MCF 10A (cell line): ENCODE measurements at regions not wholly inside any gene's neighbourhood (a gene's known extent, or its start where the extent isn't known, plus 50 kb on each side); places are given as distances from the start of the nearest gene placed in this dataset.

Source experiments
- BruUV-seq: library from RNA; stranded (reverse); fragments of 400-500 nt; replicated peaks from 2 replicates; lab custom pipeline; 2021; lab: Mats Ljungman, UMichigan
- CTCF ChIA-PET: fragments of 300-600 bp; sonication (Branson Sonifier 250); formaldehyde crosslinking; extraction: SDS; loops from one replicate; lab custom pipeline; 2021; ENCODE audit warnings: antibody characterized with exemption, inconsistent platforms; lab: Yijun Ruan, JAX
- POLR2A ChIA-PET: fragments of 300-600, 350-650 bp; sonication (Branson Sonifier 250); formaldehyde crosslinking; extraction: SDS; loops from one replicate; lab custom pipeline; 2020; ENCODE audit warnings: antibody characterized with exemption, inconsistent platforms; lab: Yijun Ruan, JAX
- DNase-seq: peaks from one replicate; pipeline ENCODE4 v3.0.0-alpha.2; 2018; ENCODE audit not compliant: unreplicated experiment
- H3K27ac Mint-ChIP-seq: one replicate; pipeline ENCODE4 v1.8.0; 2022; ENCODE audit warnings: mild to moderate bottlenecking, low read depth, mixed read lengths; ENCODE audit not compliant: unreplicated experiment
- H3K27me3 Mint-ChIP-seq: one replicate; pipeline ENCODE4 v1.8.0; 2022; ENCODE audit warnings: mixed read lengths; ENCODE audit not compliant: insufficient read depth, unreplicated experiment
- H3K36me3 Mint-ChIP-seq: one replicate; pipeline ENCODE4 v1.8.0; 2022; ENCODE audit warnings: mild to moderate bottlenecking, moderate library complexity, mixed read lengths; ENCODE audit not compliant: insufficient read depth, unreplicated experiment
- H3K4me1 Mint-ChIP-seq: one replicate; pipeline ENCODE4 v1.8.0; 2022; ENCODE audit warnings: mixed read lengths; ENCODE audit not compliant: insufficient read depth, unreplicated experiment
- H3K4me3 Mint-ChIP-seq: one replicate; pipeline ENCODE4 v1.8.0; 2022; ENCODE audit warnings: mild to moderate bottlenecking, moderate library complexity, mixed read lengths; ENCODE audit not compliant: unreplicated experiment
- H3K9me3 Mint-ChIP-seq: one replicate; pipeline ENCODE4 v1.8.0; 2022; ENCODE audit warnings: mixed read lengths; ENCODE audit not compliant: unreplicated experiment
- intact Hi-C: fragments of 100-400 bp; cut with micrococcal nuclease; formaldehyde crosslinking; loops from 2 replicates; pipeline ENCODE4 v1.14.1; 2022
- TF ChIP-seq, protein P1 (sequence below): fragments of 200-600 bp; IDR thresholded peaks from one replicate; pipeline ENCODE4 v1.8.0; 2022; ENCODE audit warnings: antibody characterized with exemption, mild to moderate bottlenecking; ENCODE audit not compliant: unreplicated experiment

DNA sequence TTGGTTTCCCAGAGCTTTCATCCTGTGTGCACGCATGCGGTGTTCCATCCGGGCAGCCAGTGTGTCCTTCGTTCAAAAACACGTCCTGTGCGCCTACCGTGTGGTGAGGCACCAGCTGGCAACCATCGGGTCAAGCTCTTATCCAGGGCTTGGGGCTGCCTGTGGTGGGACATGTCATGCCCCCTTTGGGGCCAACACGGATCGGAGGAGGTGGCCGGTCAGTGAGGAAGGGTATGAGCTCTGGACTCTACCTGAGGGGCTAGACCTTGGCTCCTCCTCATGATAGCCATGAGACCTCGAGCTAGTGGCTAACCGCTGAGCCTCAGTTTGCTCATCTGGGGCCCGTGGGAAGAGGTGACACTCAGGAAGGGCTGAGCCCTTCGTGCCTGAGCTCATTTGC lies 158.5 kb upstream of the PMEPA1 start:
- intact Hi-C loops = no loop called here
- H3K4me3 Mint-ChIP-seq = no peak overlapping the region
- TF ChIP-seq, protein P1, sequence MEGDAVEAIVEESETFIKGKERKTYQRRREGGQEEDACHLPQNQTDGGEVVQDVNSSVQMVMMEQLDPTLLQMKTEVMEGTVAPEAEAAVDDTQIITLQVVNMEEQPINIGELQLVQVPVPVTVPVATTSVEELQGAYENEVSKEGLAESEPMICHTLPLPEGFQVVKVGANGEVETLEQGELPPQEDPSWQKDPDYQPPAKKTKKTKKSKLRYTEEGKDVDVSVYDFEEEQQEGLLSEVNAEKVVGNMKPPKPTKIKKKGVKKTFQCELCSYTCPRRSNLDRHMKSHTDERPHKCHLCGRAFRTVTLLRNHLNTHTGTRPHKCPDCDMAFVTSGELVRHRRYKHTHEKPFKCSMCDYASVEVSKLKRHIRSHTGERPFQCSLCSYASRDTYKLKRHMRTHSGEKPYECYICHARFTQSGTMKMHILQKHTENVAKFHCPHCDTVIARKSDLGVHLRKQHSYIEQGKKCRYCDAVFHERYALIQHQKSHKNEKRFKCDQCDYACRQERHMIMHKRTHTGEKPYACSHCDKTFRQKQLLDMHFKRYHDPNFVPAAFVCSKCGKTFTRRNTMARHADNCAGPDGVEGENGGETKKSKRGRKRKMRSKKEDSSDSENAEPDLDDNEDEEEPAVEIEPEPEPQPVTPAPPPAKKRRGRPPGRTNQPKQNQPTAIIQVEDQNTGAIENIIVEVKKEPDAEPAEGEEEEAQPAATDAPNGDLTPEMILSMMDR = no peak
- H3K27me3 Mint-ChIP-seq = peaks cover 85% of the 10 kb centered on the region
- BruUV-seq = no TSS peak
- H3K9me3 Mint-ChIP-seq = no peaks in the 10 kb centered on the region
- H3K27ac Mint-ChIP-seq = no peak overlapping the region
- H3K4me1 Mint-ChIP-seq = no peaks in the 10 kb centered on the region
- no peak for DNase-seq
- POLR2A ChIA-PET = no interaction called here
- no peaks in the 10 kb centered on the region for H3K36me3 Mint-ChIP-seq
- CTCF ChIA-PET = interaction anchor here (0.7 to 1.2 kb wide), 2 partner anchors 38 to 489 kb away, joined by 3 read pairs; no protein-coding TSS in a partner anchor

DNA sequence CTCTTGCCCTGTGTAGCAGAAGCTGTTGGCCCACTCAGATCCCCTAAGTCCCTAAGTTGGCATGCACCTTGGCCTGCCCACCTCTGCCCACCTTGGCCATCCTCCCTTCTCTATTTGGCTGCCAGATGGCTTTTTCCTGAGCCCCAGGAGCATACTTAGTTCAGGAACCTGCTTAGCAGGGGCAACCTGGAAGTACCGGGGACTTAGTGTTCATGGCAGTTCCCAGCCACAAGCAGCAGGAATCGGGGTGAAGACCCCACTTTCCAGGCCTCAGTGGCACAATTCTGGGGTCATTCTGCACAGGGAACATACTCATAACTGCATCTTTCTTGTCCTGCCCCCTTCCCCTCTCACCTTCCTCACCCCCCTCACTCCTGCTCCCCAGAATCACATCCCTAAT lies 158.0 kb upstream of the PMEPA1 start:
- TF ChIP-seq, protein P1 = no peak
- intact Hi-C loops = no loop called here
- POLR2A ChIA-PET = no interaction called here
- H3K27me3 Mint-ChIP-seq = peaks cover 90% of the 10 kb centered on the region
- no peak overlapping the region for H3K4me3 Mint-ChIP-seq
- BruUV-seq = no TSS peak
- DNase-seq = no peak
- no peaks in the 10 kb centered on the region for H3K36me3 Mint-ChIP-seq
- CTCF ChIA-PET = interaction anchor here (1.2 kb wide), 1 partner anchor 38 kb away, joined by 3 read pairs; no protein-coding TSS in a partner anchor
- H3K27ac Mint-ChIP-seq = no peak overlapping the region
- no peaks in the 10 kb centered on the region for H3K4me1 Mint-ChIP-seq
- H3K9me3 Mint-ChIP-seq = no peaks in the 10 kb centered on the region

DNA sequence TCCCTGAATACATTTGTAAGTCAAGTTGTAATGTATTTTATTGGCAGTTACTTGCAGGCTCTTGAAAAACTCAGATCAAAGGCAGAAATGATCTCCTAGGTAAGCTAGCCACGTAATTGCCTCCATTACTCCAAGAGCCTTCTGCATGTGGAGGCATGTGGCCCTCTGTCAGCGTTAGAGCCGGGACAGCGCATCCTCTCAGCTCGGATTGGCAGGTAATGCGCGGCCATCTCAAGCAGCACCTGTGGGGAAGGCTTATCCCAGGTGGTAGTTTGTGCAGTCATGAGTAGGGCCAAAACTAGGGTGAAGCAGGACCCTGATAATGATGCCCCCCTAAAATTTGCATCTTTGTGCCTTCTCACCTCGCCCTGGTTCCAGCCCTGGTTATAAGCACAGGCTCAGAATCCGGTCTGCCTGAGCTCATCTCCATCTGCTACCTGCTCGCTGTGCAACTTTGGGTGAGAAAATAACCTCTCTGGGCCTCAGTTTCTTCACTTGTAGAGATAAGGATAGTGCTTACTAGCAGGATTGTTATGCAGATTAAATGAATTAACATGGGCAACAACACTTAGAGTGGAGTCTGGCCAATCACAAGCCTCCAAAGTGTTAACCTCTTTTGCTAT lies 157.5 kb upstream of the PMEPA1 start:
- TF ChIP-seq, protein P1 = no peak
- Mint-ChIP-seq H3K27me3 (peaks cover 95% of the 10 kb centered on the region), H3K4me3 (no peak overlapping the region), H3K27ac (no peak overlapping the region), H3K4me1 (no peaks in the 10 kb centered on the region), H3K36me3 (no peaks in the 10 kb centered on the region), H3K9me3 (no peaks in the 10 kb centered on the region)
- no peak for DNase-seq
- intact Hi-C loops = no loop called here
- ChIA-PET CTCF (interaction anchor here (0.7 kb wide), 1 partner anchor 58 kb away, joined by 3 read pairs; no protein-coding TSS in a partner anchor), POLR2A (no interaction called here)
- no TSS peak for BruUV-seq

DNA sequence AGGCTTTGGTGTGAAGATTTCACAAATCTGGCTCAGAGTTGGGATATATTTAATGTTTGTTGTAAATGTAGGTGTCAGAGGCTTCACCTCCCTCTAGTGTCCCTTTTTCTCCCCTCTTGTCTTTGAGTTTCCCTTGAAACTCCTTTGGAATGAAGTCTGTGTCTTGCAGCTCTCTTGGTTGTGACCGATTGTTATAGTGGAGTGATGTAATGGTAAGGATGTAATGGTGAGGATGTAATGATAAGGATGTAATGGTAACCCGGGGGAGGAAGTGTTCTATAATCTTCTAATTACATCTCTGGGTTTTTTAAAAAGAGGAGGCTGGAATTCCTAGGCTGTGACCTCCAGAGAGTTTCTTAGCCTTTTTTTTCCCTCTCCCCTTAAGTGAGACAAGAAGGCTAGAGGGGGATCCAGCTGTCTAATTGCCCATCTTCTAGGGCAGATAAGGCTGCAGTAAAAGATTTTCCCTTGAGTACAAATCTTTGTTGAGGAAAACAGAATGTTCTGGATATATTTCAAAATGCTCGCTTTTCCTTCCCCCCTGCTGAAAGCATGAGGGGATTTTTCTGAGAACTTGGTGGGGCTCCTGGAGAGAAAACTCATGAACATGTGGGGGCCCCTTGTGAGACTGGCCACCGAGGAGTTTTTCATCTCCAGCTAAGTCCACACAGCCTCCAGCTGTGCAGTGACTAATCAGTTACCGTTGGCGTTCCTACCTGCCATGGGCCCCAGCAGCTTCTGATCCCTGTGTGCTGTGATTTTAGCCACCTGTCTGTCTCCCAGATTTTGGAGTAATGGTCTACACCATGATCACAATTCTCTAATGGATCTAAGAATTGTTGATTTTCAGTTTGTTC lies 156.7 kb upstream of the PMEPA1 start:
- no peaks in the 10 kb centered on the region for H3K9me3 Mint-ChIP-seq
- H3K4me1 Mint-ChIP-seq = no peaks in the 10 kb centered on the region
- POLR2A ChIA-PET = interaction anchor here (0.5 to 0.6 kb wide), 2 partner anchors 14 to 569 kb away, joined by 3 read pairs; no protein-coding TSS in a partner anchor
- peaks cover 92% of the 10 kb centered on the region for H3K27me3 Mint-ChIP-seq
- H3K27ac Mint-ChIP-seq = no peak overlapping the region
- TF ChIP-seq, protein P1 = no peak
- no peak for DNase-seq
- no peak overlapping the region for H3K4me3 Mint-ChIP-seq
- CTCF ChIA-PET = interaction anchor here (0.7 to 0.8 kb wide), 5 partner anchors 41 to 788 kb away, joined by 3 to 7 read pairs (median 3); no protein-coding TSS in a partner anchor
- intact Hi-C loops = no loop called here
- H3K36me3 Mint-ChIP-seq = no peaks in the 10 kb centered on the region
- no TSS peak for BruUV-seq
